ENCODE measurements at regions not wholly inside any gene's neighbourhood (a gene's known extent, or its start where the extent isn't known, plus 50 kb on each side); places are given as distances from the start of the nearest gene placed in this dataset.

GRCh38 chr12:41981013-41981412 lies 163.7 kb downstream of the GXYLT1 start:
- TF ChIP-seq CTCF (IDR thresholded peaks at IDR 0.05) (no peak), POLR2A (IDR thresholded peaks at IDR 0.05) (no peak), EP300 (IDR thresholded peaks at IDR 0.05) (no peak), POLR2AphosphoS5 (IDR thresholded peaks at IDR 0.05) (no peak)
